ENCODE measurements at regions not wholly inside any gene's neighbourhood (a gene's known extent, or its start where the extent isn't known, plus 50 kb on each side); places are given as distances from the start of the nearest gene placed in this dataset.
A peak's percentile ranks its signal among the peaks of the same experiment; 100 is the strongest.

DNA sequence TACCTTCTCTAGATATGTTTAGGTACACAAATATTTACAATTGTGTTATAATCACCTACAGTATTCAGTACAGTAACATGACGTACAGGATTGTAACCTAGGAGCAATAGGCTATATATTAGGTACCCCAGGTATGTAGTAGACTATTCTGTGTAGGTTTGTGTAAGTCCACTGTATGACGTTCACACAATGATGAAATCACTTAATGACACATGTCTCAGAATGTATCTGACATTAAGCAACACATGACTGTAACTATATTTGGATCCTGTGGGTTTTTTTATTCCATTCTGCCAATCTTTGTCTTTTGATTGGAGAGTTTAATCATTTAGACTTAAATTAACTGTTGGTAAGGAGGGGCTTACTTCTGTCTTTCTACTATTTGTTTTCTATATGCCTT is 52.1 kb downstream of the STYXL2 start:
- Histone ChIP-seq H3K36me3 (ENCODE audit: control insufficient read depth in 2 of 2, insufficient read depth in 2 of 2, low read length in 1 of 2) (no peaks in the 10 kb centered on the region), H3K4me1 (ENCODE audit: control insufficient read depth in 2 of 2, insufficient read depth in 2 of 2, low read length in 2 of 2) (no peaks in the 10 kb centered on the region), H3K27me3 (ENCODE audit: control insufficient read depth in 2 of 2, insufficient read depth in 1 of 2, low read length in 1 of 2) (no peaks in the 10 kb centered on the region), H3K9me3 (ENCODE audit: control insufficient read depth in 2 of 2, insufficient read depth in 1 of 2, low read length in 1 of 2) (no peaks in the 10 kb centered on the region), H3K4me3 (ENCODE audit: low read length in 2 of 2) (no peak overlapping the region), H3K27ac (ENCODE audit: low read depth in 1 of 2, low read length in 1 of 2) (no peak overlapping the region)
- 95% methylated on average over 2 of the region's 2 CpGs for WGBS
- no peak for DNase-seq (ENCODE audit: low read depth in 6 of 9, low spot score in 9 of 9)

GRCh38 chr1:167146903-167147539 is 53.1 kb downstream of the STYXL2 start:
- Histone ChIP-seq H3K36me3 (ENCODE audit: control insufficient read depth in 2 of 2, insufficient read depth in 2 of 2, low read length in 1 of 2) (no peaks in the 10 kb centered on the region), H3K27ac (ENCODE audit: low read depth in 1 of 2, low read length in 1 of 2) (no peak overlapping the region), H3K4me1 (ENCODE audit: control insufficient read depth in 2 of 2, insufficient read depth in 2 of 2, low read length in 2 of 2) (no peaks in the 10 kb centered on the region), H3K27me3 (ENCODE audit: control insufficient read depth in 2 of 2, insufficient read depth in 1 of 2, low read length in 1 of 2) (no peaks in the 10 kb centered on the region), H3K9me3 (ENCODE audit: control insufficient read depth in 2 of 2, insufficient read depth in 1 of 2, low read length in 1 of 2) (no peaks in the 10 kb centered on the region), H3K4me3 (ENCODE audit: low read length in 2 of 2) (no peak overlapping the region)
- 95% methylated on average over 2 of the region's 2 CpGs for WGBS
- DNase-seq (ENCODE audit: low read depth in 6 of 9, low spot score in 9 of 9) = no peak

DNA sequence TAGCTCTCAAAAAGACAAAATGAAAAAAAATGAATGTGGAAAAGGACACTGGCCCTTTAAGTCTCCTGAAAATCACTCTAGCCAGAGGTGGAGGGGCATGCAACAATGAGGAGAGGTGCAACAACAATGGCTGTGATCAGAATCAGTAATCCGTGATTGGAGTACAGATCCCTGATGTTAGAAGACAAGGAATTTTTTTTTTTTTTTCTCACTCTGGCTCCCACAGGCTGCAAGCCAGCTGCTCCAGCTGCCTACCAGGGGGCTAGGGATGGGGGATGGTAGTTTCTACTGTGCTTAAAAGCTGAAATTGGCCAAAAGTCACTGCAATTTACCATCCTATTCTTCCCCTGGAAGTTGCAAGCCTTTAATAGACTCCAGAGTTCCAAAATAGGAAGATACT is 54.5 kb downstream of the STYXL2 start:
- whole genome bisulfite sequencing = 94% methylated on average over 1 of the region's 1 CpG
- H3K27ac ChIP-seq (ENCODE audit: low read depth in 1 of 2, low read length in 1 of 2) = no peak overlapping the region
- H3K36me3 ChIP-seq (ENCODE audit: control insufficient read depth in 2 of 2, insufficient read depth in 2 of 2, low read length in 1 of 2) = no peaks in the 10 kb centered on the region
- no peaks in the 10 kb centered on the region for H3K27me3 ChIP-seq (ENCODE audit: control insufficient read depth in 2 of 2, insufficient read depth in 1 of 2, low read length in 1 of 2)
- no peak for DNase-seq (ENCODE audit: low read depth in 6 of 9, low spot score in 9 of 9)
- H3K4me3 ChIP-seq (ENCODE audit: low read length in 2 of 2) = no peak overlapping the region
- H3K9me3 ChIP-seq (ENCODE audit: control insufficient read depth in 2 of 2, insufficient read depth in 1 of 2, low read length in 1 of 2) = no peaks in the 10 kb centered on the region
- H3K4me1 ChIP-seq (ENCODE audit: control insufficient read depth in 2 of 2, insufficient read depth in 2 of 2, low read length in 2 of 2) = no peaks in the 10 kb centered on the region

- no peaks in the 10 kb centered on the region for H3K36me3 ChIP-seq (ENCODE audit: control insufficient read depth in 2 of 2, insufficient read depth in 2 of 2, low read length in 1 of 2)
- no peaks in the 10 kb centered on the region for H3K27me3 ChIP-seq (ENCODE audit: control insufficient read depth in 2 of 2, insufficient read depth in 1 of 2, low read length in 1 of 2)
- DNase-seq (ENCODE audit: low read depth in 6 of 9, low spot score in 9 of 9) = no peak
- H3K9me3 ChIP-seq (ENCODE audit: control insufficient read depth in 2 of 2, insufficient read depth in 1 of 2, low read length in 1 of 2) = no peaks in the 10 kb centered on the region
- no peak overlapping the region for H3K27ac ChIP-seq (ENCODE audit: low read depth in 1 of 2, low read length in 1 of 2)
- no peaks in the 10 kb centered on the region for H3K4me1 ChIP-seq (ENCODE audit: control insufficient read depth in 2 of 2, insufficient read depth in 2 of 2, low read length in 2 of 2)
- H3K4me3 ChIP-seq (ENCODE audit: low read length in 2 of 2) = no peak overlapping the region
- 65% methylated on average over 4 of the region's 4 CpGs for WGBS
Measured at GRCh38 chr1:167149793-167150491, 56.1 kb downstream of the STYXL2 start.

GRCh38 chr1:167150492-167150833 is 56.6 kb downstream of the STYXL2 start:
- no peak for DNase-seq (ENCODE audit: low read depth in 6 of 9, low spot score in 9 of 9)
- Histone ChIP-seq H3K36me3 (ENCODE audit: control insufficient read depth in 2 of 2, insufficient read depth in 2 of 2, low read length in 1 of 2) (no peaks in the 10 kb centered on the region), H3K9me3 (ENCODE audit: control insufficient read depth in 2 of 2, insufficient read depth in 1 of 2, low read length in 1 of 2) (no peaks in the 10 kb centered on the region), H3K4me1 (ENCODE audit: control insufficient read depth in 2 of 2, insufficient read depth in 2 of 2, low read length in 2 of 2) (no peaks in the 10 kb centered on the region), H3K4me3 (ENCODE audit: low read length in 2 of 2) (no peak overlapping the region), H3K27ac (ENCODE audit: low read depth in 1 of 2, low read length in 1 of 2) (no peak overlapping the region), H3K27me3 (ENCODE audit: control insufficient read depth in 2 of 2, insufficient read depth in 1 of 2, low read length in 1 of 2) (no peaks in the 10 kb centered on the region)
- 97% methylated on average over 2 of the region's 2 CpGs for WGBS

GRCh38 chr1:167152192-167152876 is 58.5 kb downstream of the STYXL2 start:
- Histone ChIP-seq H3K4me3 (ENCODE audit: low read length in 2 of 2) (no peak overlapping the region), H3K4me1 (ENCODE audit: control insufficient read depth in 2 of 2, insufficient read depth in 2 of 2, low read length in 2 of 2) (no peaks in the 10 kb centered on the region), H3K27me3 (ENCODE audit: control insufficient read depth in 2 of 2, insufficient read depth in 1 of 2, low read length in 1 of 2) (no peaks in the 10 kb centered on the region), H3K9me3 (ENCODE audit: control insufficient read depth in 2 of 2, insufficient read depth in 1 of 2, low read length in 1 of 2) (no peaks in the 10 kb centered on the region), H3K36me3 (ENCODE audit: control insufficient read depth in 2 of 2, insufficient read depth in 2 of 2, low read length in 1 of 2) (no peaks in the 10 kb centered on the region), H3K27ac (ENCODE audit: low read depth in 1 of 2, low read length in 1 of 2) (no peak overlapping the region)
- DNase-seq (ENCODE audit: low read depth in 6 of 9, low spot score in 9 of 9) = peak in 1 of 9 donors; percentile 6
- 75% methylated on average over 6 of the region's 6 CpGs for WGBS

- WGBS = 96% methylated on average over 4 of the region's 4 CpGs
- H3K27me3 ChIP-seq (ENCODE audit: control insufficient read depth in 2 of 2, insufficient read depth in 1 of 2, low read length in 1 of 2) = no peaks in the 10 kb centered on the region
- H3K36me3 ChIP-seq (ENCODE audit: control insufficient read depth in 2 of 2, insufficient read depth in 2 of 2, low read length in 1 of 2) = no peaks in the 10 kb centered on the region
- H3K4me3 ChIP-seq (ENCODE audit: low read length in 2 of 2) = no peak overlapping the region
- no peak overlapping the region for H3K27ac ChIP-seq (ENCODE audit: low read depth in 1 of 2, low read length in 1 of 2)
- H3K9me3 ChIP-seq (ENCODE audit: control insufficient read depth in 2 of 2, insufficient read depth in 1 of 2, low read length in 1 of 2) = no peaks in the 10 kb centered on the region
- DNase-seq (ENCODE audit: low read depth in 6 of 9, low spot score in 9 of 9) = no peak
- H3K4me1 ChIP-seq (ENCODE audit: control insufficient read depth in 2 of 2, insufficient read depth in 2 of 2, low read length in 2 of 2) = no peaks in the 10 kb centered on the region
Measured at GRCh38 chr1:167156466-167156865, 62.6 kb downstream of the STYXL2 start.

GRCh38 chr1:167157114-167157513 is 63.2 kb downstream of the STYXL2 start:
- H3K27ac ChIP-seq (ENCODE audit: low read depth in 1 of 2, low read length in 1 of 2) = no peak overlapping the region
- 94% methylated on average over 2 of the region's 2 CpGs for WGBS

GRCh38 chr1:167158111-167158812 is 62.4 kb upstream of the POU2F1 start:
- H3K4me3 ChIP-seq (ENCODE audit: low read length in 2 of 2) = no peak overlapping the region
- WGBS = 61% methylated on average over 6 of the region's 6 CpGs
- no peaks in the 10 kb centered on the region for H3K36me3 ChIP-seq (ENCODE audit: control insufficient read depth in 2 of 2, insufficient read depth in 2 of 2, low read length in 1 of 2)
- H3K27ac ChIP-seq (ENCODE audit: low read depth in 1 of 2, low read length in 1 of 2) = no peak overlapping the region
- H3K27me3 ChIP-seq (ENCODE audit: control insufficient read depth in 2 of 2, insufficient read depth in 1 of 2, low read length in 1 of 2) = no peaks in the 10 kb centered on the region
- no peaks in the 10 kb centered on the region for H3K9me3 ChIP-seq (ENCODE audit: control insufficient read depth in 2 of 2, insufficient read depth in 1 of 2, low read length in 1 of 2)
- DNase-seq (ENCODE audit: low read depth in 6 of 9, low spot score in 9 of 9) = no peak
- peaks cover 2 to 6% of the 10 kb centered on the region in 2 donors for H3K4me1 ChIP-seq (ENCODE audit: control insufficient read depth in 2 of 2, insufficient read depth in 2 of 2, low read length in 2 of 2)

More at GRCh38 chr1:167157114-167157513, 63.2 kb downstream of the STYXL2 start:
- no peak overlapping the region for H3K4me3 ChIP-seq (ENCODE audit: low read length in 2 of 2)
- DNase-seq (ENCODE audit: low read depth in 6 of 9, low spot score in 9 of 9) = no peak
- H3K9me3 ChIP-seq (ENCODE audit: control insufficient read depth in 2 of 2, insufficient read depth in 1 of 2, low read length in 1 of 2) = no peaks in the 10 kb centered on the region
- H3K36me3 ChIP-seq (ENCODE audit: control insufficient read depth in 2 of 2, insufficient read depth in 2 of 2, low read length in 1 of 2) = no peaks in the 10 kb centered on the region
- no peaks in the 10 kb centered on the region for H3K27me3 ChIP-seq (ENCODE audit: control insufficient read depth in 2 of 2, insufficient read depth in 1 of 2, low read length in 1 of 2)
- H3K4me1 ChIP-seq (ENCODE audit: control insufficient read depth in 2 of 2, insufficient read depth in 2 of 2, low read length in 2 of 2) = no peaks in the 10 kb centered on the region
